LHCN-M2 (cell line): ENCODE measurements at regions not wholly inside any gene's neighbourhood (a gene's known extent, or its start where the extent isn't known, plus 50 kb on each side); places are given as distances from the start of the nearest gene placed in this dataset.
"Not testable (repeated sequence)": the region's sequence is repeated elsewhere in the genome, so short reads cannot be mapped to it uniquely, and the experiment has no call there.

Experiments used
- DNase-seq: peaks from one replicate; pipeline ENCODE4 v3.0.0-alpha.2; 2012; ENCODE audit warnings: low read depth

DNA sequence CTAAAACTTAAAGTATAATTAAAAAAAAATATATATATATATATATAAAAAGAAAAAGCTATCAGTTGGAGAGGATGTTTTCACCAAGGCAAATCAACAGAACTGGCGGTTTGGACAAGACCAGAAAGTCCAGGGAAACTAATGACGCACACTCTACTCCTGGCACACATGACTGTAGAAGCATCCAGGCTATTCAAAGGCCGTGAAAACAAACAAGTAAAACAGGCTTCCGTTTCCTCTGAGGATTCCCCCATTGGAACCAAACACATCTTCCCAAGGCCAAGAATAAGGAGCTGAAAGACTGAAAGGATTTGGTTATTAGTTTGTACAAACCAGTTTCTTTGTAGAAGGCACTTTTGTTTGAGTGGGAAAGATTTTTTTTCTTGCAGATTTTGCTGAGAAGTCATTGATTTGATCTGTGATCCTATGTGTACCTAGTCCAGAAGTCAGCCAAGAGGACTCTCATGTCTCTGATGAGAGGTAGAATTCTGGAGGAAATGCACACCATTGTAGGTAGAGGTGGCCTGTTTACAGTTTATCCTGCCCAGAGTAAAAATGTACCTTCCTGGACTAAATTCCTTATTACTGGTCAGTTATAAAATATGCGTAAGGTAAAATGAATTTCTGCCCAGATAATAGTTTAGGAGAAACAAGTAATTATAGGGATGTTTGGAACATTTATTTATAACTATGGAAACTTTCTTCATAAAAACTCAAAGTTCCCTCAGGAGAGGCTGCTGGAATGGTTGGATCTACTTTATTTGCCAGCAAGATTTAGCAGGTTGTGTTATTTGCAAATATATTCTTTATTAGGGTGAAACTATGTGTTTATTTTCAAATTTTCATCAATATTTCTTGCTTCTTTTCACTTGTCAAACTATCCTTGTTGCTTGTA, 66.5 kb downstream of the DMP1 start:
- no peak for DNase-seq

DNA sequence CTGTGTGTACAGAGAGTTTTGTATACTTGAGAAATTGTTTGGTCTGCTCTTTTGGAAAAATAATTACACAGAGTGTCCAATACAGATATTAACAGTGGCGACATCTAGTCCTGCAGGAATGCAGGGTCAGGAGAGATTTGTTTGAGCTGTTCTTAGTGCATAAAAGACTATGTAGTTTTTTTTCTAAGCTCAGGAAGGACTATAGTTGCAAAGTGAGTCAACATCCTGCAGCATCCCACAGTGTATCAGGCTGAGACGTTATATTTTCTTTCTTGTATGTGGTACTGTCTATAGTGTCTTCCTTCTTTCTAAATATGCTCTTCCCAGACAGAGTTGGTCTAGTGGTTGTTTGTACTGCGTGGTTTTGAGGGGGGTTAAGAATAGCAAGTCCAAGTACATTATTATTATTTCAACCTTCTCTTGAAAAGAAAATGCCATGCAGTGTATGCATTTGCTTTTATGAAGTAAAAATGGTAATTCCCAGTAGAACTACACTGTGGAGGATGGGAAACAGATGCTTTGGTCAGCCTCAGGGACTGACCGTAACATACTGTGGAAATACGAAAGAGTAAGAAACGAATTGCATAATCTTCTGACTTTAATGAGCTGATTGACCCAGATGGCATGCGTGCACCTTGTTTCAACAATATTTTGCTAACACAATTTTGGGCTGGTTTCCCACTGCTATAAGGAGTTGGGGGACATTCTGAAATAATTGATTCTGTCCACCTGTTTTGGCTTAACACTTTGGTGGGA, 67.4 kb downstream of the DMP1 start:
- no peak for DNase-seq

DNA sequence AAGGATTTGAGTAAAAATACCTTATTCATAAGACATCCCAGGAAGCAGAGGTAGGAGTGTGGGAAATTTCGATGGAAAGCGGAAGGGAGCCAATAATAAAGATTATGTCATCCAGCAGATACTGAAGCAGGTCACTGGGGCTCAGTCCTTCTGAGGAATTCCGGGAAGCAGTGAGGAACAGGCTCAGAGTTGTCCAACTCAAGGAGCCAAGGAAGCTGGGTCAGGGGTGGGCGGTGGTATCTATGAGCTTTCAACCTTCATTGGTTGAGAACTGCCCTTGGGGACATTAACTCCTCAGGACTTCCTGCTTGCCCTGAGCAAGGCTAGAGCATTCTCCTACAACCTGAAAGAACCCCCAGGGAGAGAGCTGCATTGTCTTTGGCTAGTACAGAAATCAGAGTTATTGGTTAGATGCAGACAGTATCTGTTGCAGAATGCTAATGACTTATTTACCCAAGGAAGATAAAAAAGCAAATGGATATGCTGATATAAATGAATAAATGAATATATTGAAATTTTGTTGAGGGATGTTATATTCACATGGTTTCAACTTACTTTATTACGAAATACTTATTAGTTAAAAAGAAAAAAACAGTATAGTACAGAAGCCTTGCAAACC, 68.2 kb downstream of the DMP1 start:
- no peak for DNase-seq

DNA sequence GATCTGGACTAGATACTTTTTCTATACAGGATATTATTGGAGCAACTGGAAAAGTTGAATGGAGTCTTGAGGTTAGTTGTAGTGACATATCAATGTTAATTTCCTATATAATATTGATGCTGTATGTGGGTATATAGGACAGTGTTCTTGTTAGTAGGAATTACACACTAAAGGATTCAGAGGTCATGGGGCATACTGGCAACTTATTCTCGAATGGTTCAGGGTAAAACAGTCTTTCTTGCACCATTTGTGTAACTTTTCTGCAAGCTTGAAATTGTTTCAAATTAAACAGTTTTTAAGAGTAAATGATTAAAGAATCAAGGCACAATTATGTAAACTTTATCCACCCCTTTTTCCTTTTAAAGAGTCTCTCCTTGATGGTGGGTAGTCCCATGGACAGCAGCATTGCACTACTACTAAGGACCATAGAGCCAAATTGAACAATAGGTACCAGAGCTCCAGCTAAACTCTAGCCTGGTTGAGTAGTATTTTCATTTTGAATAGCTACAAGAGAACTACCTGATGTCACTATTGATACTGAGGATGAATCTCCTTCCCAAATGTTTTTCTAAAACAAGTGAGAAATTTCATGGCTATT, 70.1 kb downstream of the DMP1 start:
- DNase-seq: no peak

DNA sequence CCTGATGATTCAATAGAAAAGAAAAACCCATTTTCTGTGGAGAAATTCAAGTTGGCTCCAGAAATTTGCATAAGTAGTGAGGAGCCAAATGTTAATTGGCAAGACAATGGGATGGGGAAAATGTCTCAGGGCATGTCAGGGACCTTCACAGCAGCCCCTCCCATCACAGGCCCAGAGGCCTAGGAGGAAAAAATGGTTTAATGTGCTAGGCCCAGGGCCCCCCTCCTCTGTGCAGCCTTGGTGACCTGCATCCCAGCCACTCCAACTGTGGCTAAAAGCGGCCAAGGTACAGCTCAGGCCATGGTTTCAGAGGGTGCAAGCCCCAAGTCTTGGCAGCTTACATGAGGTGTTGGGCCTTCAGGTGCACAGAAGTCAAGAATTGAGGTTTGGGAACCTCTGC, 74.1 kb upstream of the IBSP start:
- not testable (repeated sequence) for DNase-seq

DNA sequence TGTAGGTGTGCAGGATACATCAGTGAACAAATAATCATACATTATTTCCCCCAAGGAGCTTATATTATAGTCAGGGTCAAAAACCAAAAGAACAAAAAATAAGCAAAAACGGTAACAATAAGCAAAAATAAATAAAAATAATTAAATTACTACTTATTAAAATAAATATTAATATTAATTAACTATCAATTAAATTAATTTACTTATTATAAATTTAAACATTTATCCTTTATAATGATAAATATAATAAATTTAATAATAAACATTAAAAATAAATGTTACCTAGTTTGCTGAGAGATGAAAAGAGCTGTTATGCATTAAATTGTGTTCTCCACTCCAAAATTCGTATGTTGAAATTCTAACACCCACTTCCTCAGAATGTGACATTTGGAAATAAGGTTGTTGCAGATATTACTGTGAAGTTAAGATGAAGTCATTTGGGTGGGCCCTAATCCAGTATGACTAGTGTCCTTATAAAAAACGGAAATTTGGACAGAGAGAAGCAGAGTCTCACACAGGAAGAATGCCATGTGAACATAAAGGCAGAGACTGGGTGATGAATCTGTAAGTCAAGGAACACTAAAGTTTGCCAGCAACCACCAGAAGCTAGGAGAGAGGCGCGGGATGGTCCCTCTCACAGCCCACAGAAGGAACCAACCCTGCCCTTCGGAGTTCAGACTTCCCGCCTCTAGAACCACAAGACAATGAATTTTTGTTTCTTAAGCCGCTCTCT, 67.2 kb upstream of the IBSP start:
- DNase-seq: peak; percentile 6

DNA sequence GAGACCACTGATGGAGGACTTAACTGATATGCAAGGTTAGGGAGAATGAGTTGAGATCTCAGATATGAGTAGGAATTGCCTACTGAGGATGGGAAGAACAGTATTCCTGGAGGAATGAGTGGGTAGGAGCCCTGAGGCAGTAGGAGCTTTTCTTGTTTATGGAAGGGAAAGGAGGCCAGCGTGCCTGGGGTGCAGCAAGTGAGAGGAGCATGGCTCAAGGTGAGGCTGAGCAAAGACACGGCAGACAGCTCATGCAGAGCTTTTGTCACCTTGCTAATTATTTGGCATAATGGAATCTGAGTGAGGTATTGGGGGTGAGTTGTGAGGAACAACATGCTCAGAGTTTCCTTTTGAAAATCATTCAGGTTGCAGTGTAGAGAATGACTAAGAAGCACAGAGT, 65.3 kb upstream of the IBSP start:
- no peak for DNase-seq

DNA sequence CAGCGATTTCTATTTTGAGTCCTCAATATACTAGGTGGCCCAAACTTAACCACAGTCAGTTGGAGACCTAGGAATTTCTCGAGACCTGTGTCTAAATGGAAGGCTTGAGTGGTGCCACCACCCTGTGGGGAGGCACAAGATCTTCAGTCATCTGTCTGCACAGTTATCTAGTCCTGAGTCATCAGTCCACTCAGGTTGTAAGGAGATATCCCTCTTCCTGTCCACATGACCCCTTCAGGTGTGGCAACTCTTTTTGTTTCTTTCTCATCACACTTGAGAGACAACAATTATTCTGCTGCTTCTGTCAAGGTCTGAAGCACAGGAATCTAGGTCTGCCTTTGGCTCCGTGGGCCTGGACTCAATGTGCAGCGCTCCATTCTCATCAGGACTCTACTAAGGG, 64.4 kb upstream of the IBSP start:
- DNase-seq: no peak

DNA sequence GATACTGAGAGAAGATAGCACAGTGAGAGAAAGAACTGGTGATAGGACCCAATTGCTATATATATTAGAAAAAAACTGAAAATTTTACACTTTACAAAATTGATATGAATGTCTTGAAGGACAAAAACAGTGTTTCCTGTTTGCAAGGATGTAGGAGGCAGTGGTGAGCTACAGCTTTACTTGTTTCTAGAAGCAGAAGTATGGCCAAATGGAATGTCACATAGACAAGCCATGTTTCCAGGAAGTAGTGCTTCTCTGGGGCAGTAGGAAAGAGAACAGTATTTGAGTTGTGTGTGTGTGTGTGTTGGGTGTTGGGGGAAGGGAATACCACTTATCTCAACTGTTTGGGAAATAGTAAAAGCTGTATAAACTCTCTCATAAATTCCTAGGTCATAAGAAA, 60.9 kb upstream of the IBSP start:
- no peak for DNase-seq

DNA sequence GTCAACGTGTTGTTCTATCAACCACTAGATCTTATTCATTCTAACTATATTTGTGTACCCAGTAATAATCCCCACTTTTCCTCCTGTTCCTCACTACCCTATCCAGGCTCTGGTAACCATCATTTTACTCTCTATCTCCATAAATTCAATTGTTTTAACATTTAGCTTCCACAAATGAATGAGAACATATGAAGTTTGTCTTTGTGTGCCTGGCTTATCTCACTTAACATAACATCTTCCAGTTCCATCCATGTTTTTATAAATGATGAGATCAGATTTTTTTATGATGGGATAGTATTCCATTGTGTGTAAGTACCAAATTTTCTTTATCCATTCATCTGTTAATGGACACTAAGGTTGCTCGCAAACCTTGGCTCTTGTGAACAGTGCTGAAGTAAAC, 59.9 kb upstream of the IBSP start:
- DNase-seq: no peak

DNA sequence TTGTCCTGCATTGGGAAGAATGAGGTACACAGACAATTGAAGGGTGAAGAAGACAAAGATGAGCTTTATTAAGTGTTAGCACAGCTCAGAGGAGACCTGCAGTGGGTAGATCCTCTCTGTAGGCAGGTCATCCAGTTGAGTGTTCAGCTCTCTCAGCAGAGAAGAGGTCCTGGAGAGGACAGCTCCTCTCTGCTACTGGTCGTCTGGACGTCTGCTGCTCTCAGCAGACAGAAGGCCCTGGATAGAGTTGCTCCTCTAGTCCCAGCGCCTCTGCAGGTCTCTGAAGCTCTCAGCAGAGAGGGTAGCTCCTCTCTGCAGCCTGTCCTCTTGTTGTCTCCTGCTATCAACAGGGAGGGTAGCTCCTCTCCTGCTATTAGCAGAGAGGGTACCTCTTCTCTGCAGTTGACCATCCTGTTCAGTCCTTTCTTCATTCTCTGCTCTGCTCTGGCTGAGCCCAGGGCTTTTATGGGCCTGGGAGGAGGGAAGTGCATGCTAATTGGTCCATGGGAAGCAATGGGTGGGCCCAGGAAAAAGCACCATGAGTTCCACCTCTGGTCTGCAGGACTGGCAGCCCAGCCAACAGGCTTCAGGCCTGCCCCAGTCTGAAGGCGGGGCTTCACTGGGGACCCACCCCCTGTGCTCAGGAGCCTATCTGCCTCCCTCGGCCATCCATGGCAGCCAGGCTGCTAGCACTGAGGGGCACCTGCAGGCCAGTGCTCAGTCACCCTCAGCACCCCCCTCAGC, 54.1 kb upstream of the IBSP start:
- DNase-seq: no peak

DNA sequence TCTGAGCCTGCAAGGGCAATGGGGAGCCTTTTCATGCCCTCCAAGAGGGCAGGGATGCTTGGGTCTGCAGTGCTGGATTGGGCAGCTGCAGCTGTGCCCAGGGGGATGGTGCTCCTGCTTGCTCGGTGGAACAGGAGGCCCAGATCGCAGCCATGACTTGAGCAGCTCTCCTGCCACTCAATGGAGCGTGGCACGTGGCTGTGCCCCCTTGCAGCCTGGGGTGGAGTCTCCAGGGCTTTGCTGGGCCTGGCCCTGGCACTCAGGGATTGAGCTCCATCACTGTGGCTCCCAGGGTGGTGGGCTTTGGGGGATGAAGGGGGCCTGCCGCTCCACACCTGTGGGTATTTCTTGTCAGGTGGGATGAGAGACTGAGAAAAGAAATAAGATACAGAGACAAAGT, 53.4 kb upstream of the IBSP start:
- DNase-seq: no peak
